Neural crest cell (in vitro differentiated cells): ENCODE measurements at regions not wholly inside any gene's neighbourhood (a gene's known extent, or its start where the extent isn't known, plus 50 kb on each side); places are given as distances from the start of the nearest gene placed in this dataset.

Experiments used
- DNase-seq: peaks from one replicate; pipeline ENCODE4 v3.0.0; 2021; ENCODE audit warnings: low read depth, mixed read lengths, low spot score
- H3K27ac Mint-ChIP-seq: one replicate; pipeline ENCODE4 v1.8.0; 2021; ENCODE audit warnings: mild to moderate bottlenecking, mixed read lengths; ENCODE audit not compliant: unreplicated experiment
- H3K27me3 Mint-ChIP-seq: 2 replicates; pipeline ENCODE4 v1.8.0; 2021; ENCODE audit warnings: low read depth, mild to moderate bottlenecking, mixed read lengths
- H3K36me3 Mint-ChIP-seq: 2 replicates; pipeline ENCODE4 v1.8.0; 2021; ENCODE audit warnings: low read depth, mild to moderate bottlenecking, mixed read lengths
- H3K4me1 Mint-ChIP-seq: 2 replicates; pipeline ENCODE4 v1.8.0; 2021; ENCODE audit warnings: mixed read lengths
- H3K4me3 Mint-ChIP-seq: one replicate; pipeline ENCODE4 v1.8.0; 2021; ENCODE audit warnings: mild to moderate bottlenecking, mixed read lengths
- H3K9me3 Mint-ChIP-seq: 2 replicates; pipeline ENCODE4 v1.8.0; 2021; ENCODE audit warnings: mixed read lengths
- TF ChIP-seq, protein P1 (sequence below): fragments of 200-600 bp; sonication (generic); conservative IDR thresholded peaks from 2 replicates; pipeline ENCODE4 v1.5.0; 2021; ENCODE audit warnings: antibody characterized with exemption, mild to moderate bottlenecking

GRCh38 chr6:104201557-104201956 is 658.2 kb downstream of the HACE1 start:
- no peak for DNase-seq
- Mint-ChIP-seq H3K9me3 (peaks cover 21% of the 10 kb centered on the region), H3K4me1 (no peaks in the 10 kb centered on the region), H3K27ac (no peak overlapping the region), H3K36me3 (no peaks in the 10 kb centered on the region), H3K27me3 (no peaks in the 10 kb centered on the region), H3K4me3 (no peak overlapping the region)
- TF ChIP-seq, protein P1, sequence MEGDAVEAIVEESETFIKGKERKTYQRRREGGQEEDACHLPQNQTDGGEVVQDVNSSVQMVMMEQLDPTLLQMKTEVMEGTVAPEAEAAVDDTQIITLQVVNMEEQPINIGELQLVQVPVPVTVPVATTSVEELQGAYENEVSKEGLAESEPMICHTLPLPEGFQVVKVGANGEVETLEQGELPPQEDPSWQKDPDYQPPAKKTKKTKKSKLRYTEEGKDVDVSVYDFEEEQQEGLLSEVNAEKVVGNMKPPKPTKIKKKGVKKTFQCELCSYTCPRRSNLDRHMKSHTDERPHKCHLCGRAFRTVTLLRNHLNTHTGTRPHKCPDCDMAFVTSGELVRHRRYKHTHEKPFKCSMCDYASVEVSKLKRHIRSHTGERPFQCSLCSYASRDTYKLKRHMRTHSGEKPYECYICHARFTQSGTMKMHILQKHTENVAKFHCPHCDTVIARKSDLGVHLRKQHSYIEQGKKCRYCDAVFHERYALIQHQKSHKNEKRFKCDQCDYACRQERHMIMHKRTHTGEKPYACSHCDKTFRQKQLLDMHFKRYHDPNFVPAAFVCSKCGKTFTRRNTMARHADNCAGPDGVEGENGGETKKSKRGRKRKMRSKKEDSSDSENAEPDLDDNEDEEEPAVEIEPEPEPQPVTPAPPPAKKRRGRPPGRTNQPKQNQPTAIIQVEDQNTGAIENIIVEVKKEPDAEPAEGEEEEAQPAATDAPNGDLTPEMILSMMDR: no peak

DNA sequence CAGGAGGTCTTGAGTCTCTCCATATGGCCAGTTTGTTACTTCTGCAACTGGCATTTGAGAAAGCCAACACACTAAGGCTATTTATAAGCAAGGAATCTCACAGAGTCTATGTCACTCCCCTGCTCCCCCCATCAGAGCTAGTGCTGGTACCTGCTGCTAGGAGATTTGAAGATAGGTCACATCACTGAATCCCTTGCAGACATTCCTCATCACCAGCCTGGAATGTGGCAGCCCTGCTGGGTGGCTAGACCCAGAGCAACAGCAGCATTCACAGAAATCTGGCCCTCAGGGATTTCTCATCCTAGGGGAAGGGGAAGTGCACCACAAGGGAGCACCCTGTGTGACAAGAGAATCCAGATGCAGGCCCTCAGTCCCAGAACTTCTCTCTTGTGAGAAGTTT is 672.1 kb downstream of the HACE1 start:
- TF ChIP-seq, protein P1: no peak
- no peak for DNase-seq
- Mint-ChIP-seq H3K9me3 (peaks cover 10% of the 10 kb centered on the region), H3K4me3 (no peak overlapping the region), H3K36me3 (no peaks in the 10 kb centered on the region), H3K27me3 (no peaks in the 10 kb centered on the region), H3K4me1 (no peaks in the 10 kb centered on the region), H3K27ac (no peak overlapping the region)

DNA sequence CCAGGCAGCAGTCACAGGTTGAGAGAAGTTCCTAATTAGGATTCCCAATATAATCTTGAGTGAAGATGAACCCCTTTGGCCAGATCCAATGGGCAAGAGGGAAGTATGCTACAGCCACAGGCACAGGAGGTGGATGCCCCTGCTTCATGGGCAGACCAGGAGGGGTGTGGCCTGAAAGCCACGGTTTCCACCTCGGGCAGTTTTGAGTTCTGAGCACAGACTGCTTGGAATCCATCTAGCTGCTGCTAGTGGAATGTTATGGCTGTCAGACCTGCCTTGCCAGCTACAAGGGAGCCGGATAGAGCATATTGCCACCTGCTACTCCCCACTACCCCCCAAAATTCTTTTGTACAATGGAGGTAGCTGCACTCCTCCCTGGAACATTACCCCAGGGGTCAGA is 672.9 kb downstream of the HACE1 start:
- H3K27me3 Mint-ChIP-seq: no peaks in the 10 kb centered on the region
- H3K9me3 Mint-ChIP-seq: peaks cover 3% of the 10 kb centered on the region
- no peak overlapping the region for H3K4me3 Mint-ChIP-seq
- DNase-seq: no peak
- no peaks in the 10 kb centered on the region for H3K36me3 Mint-ChIP-seq
- H3K4me1 Mint-ChIP-seq: no peaks in the 10 kb centered on the region
- H3K27ac Mint-ChIP-seq: no peak overlapping the region
- TF ChIP-seq, protein P1: no peak

DNA sequence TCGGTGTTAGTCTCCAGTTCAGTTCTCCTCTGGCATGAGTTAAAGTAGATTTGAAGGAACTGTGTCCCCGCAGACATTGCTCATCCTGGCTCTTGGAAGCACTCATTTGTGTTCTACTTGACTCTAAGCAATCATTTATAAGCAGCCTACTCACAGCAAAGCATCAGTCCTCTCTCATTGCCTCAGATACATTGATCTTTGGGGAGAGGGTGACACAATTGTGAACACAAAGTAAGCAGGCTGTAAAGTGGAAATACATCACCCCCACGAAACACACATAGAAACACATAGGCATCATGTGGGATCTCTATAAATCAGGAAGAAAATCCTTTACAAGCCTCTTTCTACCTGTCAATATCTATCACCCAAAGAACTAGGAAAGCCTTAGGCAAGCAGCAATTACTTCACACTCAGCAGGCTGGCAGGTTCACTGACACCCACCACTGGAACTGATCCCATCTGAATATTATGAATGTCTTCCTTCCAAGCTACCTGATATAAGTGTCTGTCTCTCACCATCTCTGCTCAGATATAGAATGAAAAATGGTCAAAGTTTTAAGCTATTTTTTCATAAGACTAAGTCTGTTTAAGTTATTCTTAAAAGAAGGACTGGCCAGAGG is 675.8 kb downstream of the HACE1 start:
- Mint-ChIP-seq H3K9me3 (no peaks in the 10 kb centered on the region), H3K27ac (no peak overlapping the region), H3K36me3 (no peaks in the 10 kb centered on the region), H3K27me3 (no peaks in the 10 kb centered on the region), H3K4me1 (no peaks in the 10 kb centered on the region), H3K4me3 (no peak overlapping the region)
- TF ChIP-seq, protein P1: no peak
- no peak for DNase-seq

- Mint-ChIP-seq H3K36me3 (no peaks in the 10 kb centered on the region), H3K9me3 (no peaks in the 10 kb centered on the region), H3K27me3 (no peaks in the 10 kb centered on the region), H3K27ac (no peak overlapping the region), H3K4me3 (no peak overlapping the region), H3K4me1 (no peaks in the 10 kb centered on the region)
- DNase-seq: no peak
- TF ChIP-seq, protein P1: no peak
Observed at GRCh38 chr6:104182811-104183210, 676.9 kb downstream of the HACE1 start.
